Activated naive CD4-positive, alpha-beta T cell (primary cell): ENCODE measurements at regions not wholly inside any gene's neighbourhood (a gene's known extent, or its start where the extent isn't known, plus 50 kb on each side); places are given as distances from the start of the nearest gene placed in this dataset.
"Not testable (repeated sequence)": the region's sequence is repeated elsewhere in the genome, so short reads cannot be mapped to it uniquely, and the experiment has no call there.

Experiments used
- DNase-seq, 4 experiments: peaks; one replicate each; lab custom pipeline; 2025; lab: John Stamatoyannopoulos, UW

DNA sequence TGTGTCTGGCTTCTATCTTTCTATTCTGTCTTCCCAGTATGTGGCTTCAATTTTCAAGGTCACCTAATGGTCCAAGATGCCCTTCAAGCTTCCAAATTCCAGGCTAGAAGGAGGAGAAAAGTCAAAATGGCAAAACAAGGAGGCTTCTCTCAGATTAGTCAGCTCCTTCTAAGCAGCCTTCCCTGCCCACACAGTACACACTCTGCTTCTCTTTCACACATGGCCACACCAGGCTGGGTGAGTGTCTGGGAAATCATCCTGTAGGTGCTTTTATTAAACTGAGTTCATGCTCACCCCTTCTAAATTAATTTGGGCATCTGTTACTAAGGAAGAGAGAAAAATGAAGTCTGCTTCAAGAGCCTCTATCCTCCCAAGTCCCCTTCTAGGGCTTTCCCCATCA, 277.2 kb upstream of the MGAT5 start:
- no peak for DNase-seq

- no peak for DNase-seq
Observed at GRCh38 chr2:133977405-133977804, 276.5 kb upstream of the MGAT5 start.

DNA sequence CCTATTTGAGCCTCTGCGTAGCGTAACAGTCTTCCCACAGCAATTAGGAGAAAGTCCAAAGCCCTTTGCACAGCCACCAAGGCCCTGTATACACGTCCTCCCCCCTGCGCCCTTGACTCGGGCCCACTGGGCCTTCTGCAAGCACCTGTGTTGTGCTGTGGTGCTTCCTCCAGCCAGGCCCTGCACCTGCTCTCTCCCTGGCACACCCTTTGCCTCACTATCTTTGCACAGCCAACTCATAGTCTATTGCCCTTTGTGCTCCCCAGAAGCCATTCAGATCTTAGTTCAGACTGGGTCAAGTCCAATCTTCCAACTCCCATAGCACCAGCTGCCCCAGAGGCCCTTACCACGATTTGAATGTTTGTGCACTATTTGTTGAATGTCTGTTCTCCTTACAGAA, 271.6 kb upstream of the MGAT5 start:
- DNase-seq: no peak

GRCh38 chr2:133985563-133985962, 268.3 kb upstream of the MGAT5 start:
- no peak for DNase-seq

DNA sequence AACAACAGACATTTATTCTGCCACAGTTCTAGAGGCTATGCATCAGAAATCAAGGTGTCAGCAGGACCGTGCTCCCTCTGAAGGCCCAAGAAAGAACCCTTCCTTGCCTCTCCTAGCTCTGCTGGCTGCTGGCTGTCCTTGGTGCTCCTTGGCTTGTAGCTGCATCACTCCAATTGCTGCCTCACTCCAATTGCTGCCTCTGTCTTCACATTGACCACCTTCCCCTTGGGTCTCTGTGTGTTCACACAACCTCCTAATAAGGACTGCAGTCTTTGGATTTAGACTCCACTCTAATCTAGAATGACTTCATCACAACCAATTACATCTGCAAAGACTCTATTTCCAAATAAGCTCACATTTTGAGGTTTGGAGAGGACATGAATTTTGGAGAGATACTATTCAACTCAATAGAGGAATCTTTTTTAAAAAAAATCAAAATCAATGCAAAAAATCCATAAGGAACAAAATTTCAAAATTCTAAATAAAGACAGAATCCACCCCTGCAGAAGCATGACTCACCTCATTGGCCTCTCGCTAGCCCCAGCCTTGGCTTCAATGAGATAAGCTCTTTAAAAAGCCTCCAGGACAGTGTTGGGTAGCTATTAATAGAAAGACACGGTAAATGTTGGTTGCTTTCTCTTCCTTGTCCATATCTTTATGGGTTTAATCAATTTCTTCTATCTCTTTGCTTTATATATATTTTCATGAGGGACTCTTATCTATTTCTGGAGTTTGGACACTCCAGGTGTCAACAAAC, 267.6 kb upstream of the MGAT5 start:
- DNase-seq: no peak

- DNase-seq: no peak
Observed at GRCh38 chr2:133986881-133987795, 266.7 kb upstream of the MGAT5 start.

DNA sequence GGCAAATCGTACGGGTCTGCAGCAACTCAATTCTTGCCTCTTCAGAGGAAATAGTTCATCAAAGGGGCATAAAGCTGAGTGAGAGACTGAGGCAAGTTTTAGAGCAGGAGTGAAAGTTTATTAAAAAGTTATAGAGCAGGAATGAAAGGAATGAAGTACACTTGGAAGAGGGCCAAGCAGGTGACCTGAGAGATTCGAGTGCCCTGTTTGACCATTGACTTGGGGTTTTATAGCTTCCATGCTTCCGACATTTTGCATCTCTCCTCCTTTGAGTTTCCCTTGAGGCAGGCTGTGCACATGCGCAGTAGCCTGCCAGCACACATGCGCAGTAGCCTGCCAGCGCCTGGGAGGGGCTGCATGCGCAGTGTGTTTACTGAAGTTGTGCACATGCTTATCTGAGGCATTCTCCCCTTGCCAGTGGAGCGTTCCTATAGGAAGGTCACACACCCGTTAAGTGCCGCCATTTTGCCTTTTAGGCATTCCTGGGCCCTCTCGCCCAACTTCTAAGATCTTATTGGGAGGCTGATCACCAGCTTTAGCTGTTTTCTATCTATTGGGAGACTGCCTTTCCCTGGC, 265.5 kb upstream of the MGAT5 start:
- DNase-seq: no peak

DNA sequence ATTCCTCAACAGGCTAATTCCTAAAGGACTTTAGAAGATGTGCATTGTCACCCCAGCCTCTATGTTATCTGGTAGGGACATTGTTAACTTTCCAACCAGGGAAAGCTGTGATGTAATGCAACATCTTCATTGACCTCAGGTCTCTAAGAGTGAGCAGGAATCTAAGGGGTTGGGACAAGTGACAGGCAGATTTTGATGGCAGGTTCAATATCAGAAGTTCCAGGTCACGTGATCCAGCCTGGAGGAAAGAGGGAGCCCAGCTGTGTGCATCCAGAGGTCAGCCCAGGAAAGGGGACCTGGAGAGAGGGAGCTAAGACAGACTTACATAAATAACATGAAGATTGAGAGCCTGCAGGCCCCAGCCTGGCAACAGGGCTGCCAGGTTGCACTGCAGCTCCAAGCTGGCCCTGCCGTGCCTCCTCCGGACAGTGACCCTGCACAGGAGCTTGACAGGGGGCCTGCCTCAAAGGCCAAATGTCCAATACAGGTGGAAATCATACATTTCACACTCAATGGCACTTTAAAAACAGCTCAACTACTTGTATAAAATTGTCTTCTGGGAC, 262.2 kb upstream of the MGAT5 start:
- no peak for DNase-seq

- no peak for DNase-seq
Observed at GRCh38 chr2:133992454-133992853, 261.4 kb upstream of the MGAT5 start.

GRCh38 chr2:133993160-133993559, 260.7 kb upstream of the MGAT5 start:
- no peak for DNase-seq

DNA sequence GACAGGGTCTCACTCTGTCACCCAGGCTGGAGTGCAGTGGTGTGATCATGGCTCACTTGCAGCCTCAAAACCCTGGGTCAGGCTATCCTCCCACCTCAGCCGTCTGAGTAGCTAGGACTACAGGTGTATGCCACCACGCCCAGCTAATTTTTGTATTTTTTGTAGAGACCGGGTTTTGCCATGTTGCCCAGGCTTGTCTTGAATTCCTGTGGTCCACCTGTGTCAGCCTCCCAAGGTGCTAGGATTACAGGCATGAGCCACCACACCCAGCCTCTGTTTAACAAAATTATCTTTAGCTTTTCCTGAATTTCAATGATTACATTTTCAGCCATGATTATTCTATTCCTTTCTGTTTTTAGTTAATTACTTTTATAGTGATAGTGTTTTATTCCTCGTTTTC, 255.1 kb upstream of the MGAT5 start:
- DNase-seq: not testable (repeated sequence)

DNA sequence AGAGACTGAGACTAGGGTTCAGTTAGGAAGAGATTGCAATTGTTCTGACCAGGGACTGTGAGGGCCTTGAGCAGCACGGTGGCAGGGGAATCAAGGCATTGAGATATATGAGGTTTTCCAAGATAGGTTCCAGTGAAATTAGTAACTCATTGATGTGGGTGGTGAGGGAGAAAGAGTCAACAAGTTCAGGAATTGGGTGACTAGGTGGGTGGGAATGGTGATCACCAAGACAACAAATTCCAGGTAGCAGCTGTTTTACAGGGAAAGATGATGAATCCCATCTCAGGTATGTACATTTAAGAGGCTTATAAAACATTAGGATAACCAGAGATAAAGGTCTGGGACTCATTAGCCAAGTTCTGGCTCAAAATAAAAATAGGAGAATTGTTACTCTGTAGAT, 251.5 kb upstream of the MGAT5 start:
- no peak for DNase-seq

DNA sequence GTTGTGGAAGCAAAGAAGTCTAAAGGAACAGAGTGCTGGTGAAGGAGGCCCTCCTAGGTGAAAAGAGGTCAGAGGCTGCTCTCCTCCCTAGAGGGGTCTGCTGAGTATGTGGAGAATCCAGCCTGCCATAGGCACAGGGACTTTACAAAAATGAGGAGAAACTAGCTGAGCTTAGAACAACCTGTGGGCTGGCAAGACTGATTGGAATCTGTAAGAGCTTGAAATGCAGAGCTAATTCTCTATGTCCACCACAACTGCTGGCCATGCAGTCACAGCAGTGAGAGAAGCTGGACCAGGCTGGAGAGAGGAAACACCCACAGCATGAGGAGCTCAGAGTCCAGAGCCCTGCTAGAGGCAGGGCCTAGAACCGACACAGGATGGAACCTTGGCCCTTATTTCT, 251.0 kb upstream of the MGAT5 start:
- no peak for DNase-seq

GRCh38 chr2:134004467-134004866, 249.4 kb upstream of the MGAT5 start:
- no peak for DNase-seq

DNA sequence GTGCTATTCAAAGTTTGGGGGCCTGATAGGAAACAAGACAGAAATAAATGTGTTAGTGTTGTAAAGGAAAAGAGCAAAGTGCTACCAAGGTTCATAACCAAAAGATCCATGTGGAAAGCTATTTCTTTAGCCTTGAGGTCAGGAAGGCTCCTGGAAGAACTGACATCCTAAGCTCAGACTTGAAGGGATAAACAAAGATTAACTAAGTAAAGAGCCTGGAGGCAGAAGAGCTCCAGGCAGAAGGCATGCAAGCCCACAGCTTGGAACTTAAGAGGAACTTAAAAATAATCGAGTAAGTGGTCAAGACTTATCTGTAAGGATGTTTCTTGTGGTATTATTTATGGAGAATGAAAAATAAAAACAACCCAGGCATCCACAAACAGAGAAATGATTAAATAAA, 245.0 kb upstream of the MGAT5 start:
- no peak for DNase-seq

DNA sequence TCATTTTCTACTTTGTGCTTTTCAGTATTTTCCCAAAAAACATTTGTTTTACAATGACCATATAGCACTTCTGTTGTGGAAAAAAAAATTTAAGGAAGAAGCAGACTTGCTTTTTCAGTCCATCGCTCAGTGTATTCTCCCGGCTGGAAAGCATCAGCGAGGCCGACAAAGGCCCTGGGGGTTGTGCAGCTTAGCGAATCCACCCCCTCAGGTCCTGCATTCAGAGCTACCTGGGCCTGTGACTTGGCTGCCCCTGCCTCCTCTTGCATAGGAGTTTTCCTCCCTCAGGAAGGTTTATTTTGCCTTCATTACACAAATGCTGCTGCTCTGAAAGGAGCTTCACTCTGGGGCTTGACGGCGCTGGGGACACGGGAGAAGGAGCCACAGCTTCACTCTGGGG, 244.4 kb upstream of the MGAT5 start:
- DNase-seq: no peak

GRCh38 chr2:134009906-134010305, 244.0 kb upstream of the MGAT5 start:
- not testable (repeated sequence) for DNase-seq

GRCh38 chr2:134011936-134012586, 241.8 kb upstream of the MGAT5 start:
- no peak for DNase-seq

- no peak for DNase-seq
Observed at GRCh38 chr2:134014196-134014960, 239.5 kb upstream of the MGAT5 start.

GRCh38 chr2:134019871-134020270, 234.0 kb upstream of the MGAT5 start:
- no peak for DNase-seq

DNA sequence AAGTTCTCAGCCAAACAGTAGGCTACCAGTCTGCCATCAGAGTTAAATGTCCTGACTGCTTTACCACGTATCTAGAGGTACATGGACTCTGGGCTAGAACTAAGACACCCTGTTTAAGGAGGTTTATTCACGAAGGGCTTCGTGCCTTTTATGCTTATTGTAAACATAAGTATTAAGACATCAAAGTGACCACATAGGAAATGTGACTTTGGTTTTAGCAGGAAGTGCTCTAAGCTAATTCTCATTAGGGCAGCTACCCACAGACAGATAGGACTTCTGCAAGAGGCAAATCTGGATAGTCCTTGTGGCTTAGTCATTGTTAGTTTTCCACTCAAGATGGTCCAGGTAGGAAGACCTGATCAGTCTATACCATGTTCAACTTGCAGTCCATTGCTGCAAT, 233.3 kb upstream of the MGAT5 start:
- no peak for DNase-seq
